Ectodermal cell (in vitro differentiated cells): ENCODE measurements at regions not wholly inside any gene's neighbourhood (a gene's known extent, or its start where the extent isn't known, plus 50 kb on each side); places are given as distances from the start of the nearest gene placed in this dataset.
"Not testable (repeated sequence)": the region's sequence is repeated elsewhere in the genome, so short reads cannot be mapped to it uniquely, and the experiment has no call there.

ENCODE experiments used
- H3K27ac ChIP-seq: 2 replicates; pipeline ENCODE4 v1.7.0; 2013; ENCODE audit warnings: mild to moderate bottlenecking, low read depth, low read length; ENCODE audit not compliant: insufficient read depth, poor library complexity, severe bottlenecking
- H3K27me3 ChIP-seq: 2 replicates; pipeline ENCODE4 v1.7.0; 2013; ENCODE audit warnings: mild to moderate bottlenecking, low read length; ENCODE audit not compliant: insufficient read depth, control insufficient read depth, poor library complexity, severe bottlenecking
- H3K36me3 ChIP-seq: one replicate; pipeline ENCODE4 v1.7.0; 2013; ENCODE audit warnings: low read length; ENCODE audit not compliant: control insufficient read depth, insufficient read depth
- H3K4me1 ChIP-seq: one replicate; pipeline ENCODE4 v1.7.0; 2013; ENCODE audit warnings: low read length; ENCODE audit not compliant: control insufficient read depth, insufficient read depth
- H3K4me3 ChIP-seq: 2 replicates; pipeline ENCODE4 v1.7.0; 2013; ENCODE audit warnings: low read depth, low read length, control low read depth; ENCODE audit not compliant: insufficient read depth
- H3K9me3 ChIP-seq: 2 replicates; pipeline ENCODE4 v1.7.0; 2013; ENCODE audit warnings: mild to moderate bottlenecking, low read length, moderate library complexity; ENCODE audit not compliant: control insufficient read depth
- WGBS, 2 experiments: methylation state at CpG; one replicate each; pipeline ENCODE4 v1.1.7; 2013; ENCODE audit warnings: missing lambda C conversion rate in 2 of 2; 5-methylcytosine and 5-hydroxymethylcytosine counted together

- H3K27me3 ChIP-seq = no peaks in the 10 kb centered on the region
- H3K4me1 ChIP-seq = no peaks in the 10 kb centered on the region
- no peak overlapping the region for H3K27ac ChIP-seq
- H3K36me3 ChIP-seq = no peaks in the 10 kb centered on the region
- no peak overlapping the region for H3K4me3 ChIP-seq
- H3K9me3 ChIP-seq = no peaks in the 10 kb centered on the region
Measured at GRCh38 chr7:10463701-10464100, 510.0 kb upstream of the PHF14 start.

GRCh38 chr7:10465536-10465935, 508.1 kb upstream of the PHF14 start:
- not testable (repeated sequence) for H3K27ac ChIP-seq, H3K9me3 ChIP-seq, H3K27me3 ChIP-seq, H3K36me3 ChIP-seq, H3K4me3 ChIP-seq, H3K4me1 ChIP-seq
- 89% methylated on average over 11 of the region's 30 CpGs; no CpG with 5 or more reads in 1 of the 2 experiments for WGBS, 2 experiments

- no peaks in the 10 kb centered on the region for H3K36me3 ChIP-seq
- no peaks in the 10 kb centered on the region for H3K27me3 ChIP-seq
- no peaks in the 10 kb centered on the region for H3K4me1 ChIP-seq
- H3K27ac ChIP-seq = no peak overlapping the region
- H3K4me3 ChIP-seq = no peak overlapping the region
- H3K9me3 ChIP-seq = no peaks in the 10 kb centered on the region
- 79 to 85% methylated on average over 5 to 6 of the region's 6 CpGs for WGBS, 2 experiments
Measured at GRCh38 chr7:10468908-10469307, 504.8 kb upstream of the PHF14 start.

DNA sequence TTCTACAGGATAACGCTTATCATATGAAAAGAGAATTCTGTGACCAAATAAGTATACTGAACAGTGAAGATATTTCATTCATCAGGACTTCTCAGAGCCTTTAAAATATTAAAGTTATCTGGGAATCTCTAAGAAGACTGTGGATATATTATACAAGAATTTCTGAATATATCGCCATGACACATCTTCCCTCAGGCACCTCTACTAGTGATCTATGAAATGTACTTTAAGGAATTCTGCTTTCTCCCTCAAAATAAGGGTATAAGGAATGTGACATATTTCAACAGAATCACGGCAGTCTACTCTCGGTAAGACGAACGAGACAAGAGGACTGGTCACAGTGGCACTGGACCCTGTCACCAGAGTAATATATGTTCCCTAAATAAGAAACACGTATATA, 504.2 kb upstream of the PHF14 start:
- Histone ChIP-seq H3K27me3 (no peaks in the 10 kb centered on the region), H3K4me3 (no peak overlapping the region), H3K9me3 (no peaks in the 10 kb centered on the region), H3K27ac (no peak overlapping the region), H3K36me3 (no peaks in the 10 kb centered on the region), H3K4me1 (no peaks in the 10 kb centered on the region)
- WGBS, 2 experiments = 93 to 99% methylated on average over 3 to 4 of the region's 7 CpGs

GRCh38 chr7:10471280-10472058, 502.2 kb upstream of the PHF14 start:
- no peaks in the 10 kb centered on the region for H3K27me3 ChIP-seq
- no peak overlapping the region for H3K27ac ChIP-seq
- no peaks in the 10 kb centered on the region for H3K9me3 ChIP-seq
- WGBS, 2 experiments = 100% methylated on average over 2 of the region's 2 CpGs
- no peaks in the 10 kb centered on the region for H3K4me1 ChIP-seq
- H3K36me3 ChIP-seq = no peaks in the 10 kb centered on the region
- no peak overlapping the region for H3K4me3 ChIP-seq

DNA sequence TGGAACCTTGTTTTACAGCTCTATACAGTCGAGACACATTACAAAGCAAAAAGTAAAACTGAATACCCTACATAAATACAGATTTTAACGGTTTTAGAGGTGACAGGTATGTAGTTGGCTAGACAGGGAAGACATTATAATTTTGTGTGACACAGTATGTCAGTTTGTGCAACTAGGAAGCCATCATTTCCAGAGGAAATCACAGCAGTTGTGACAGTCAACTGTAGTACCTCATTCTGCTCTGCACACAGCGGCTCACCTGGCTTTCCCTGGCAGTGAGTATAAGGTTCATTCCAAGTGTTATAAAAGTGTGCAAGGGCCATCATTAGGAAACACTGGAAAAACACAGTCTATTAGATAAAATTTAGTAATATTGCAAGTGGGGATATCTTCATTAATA, 501.6 kb upstream of the PHF14 start:
- Histone ChIP-seq H3K36me3 (no peaks in the 10 kb centered on the region), H3K4me3 (no peak overlapping the region), H3K27me3 (no peaks in the 10 kb centered on the region), H3K4me1 (no peaks in the 10 kb centered on the region), H3K9me3 (no peaks in the 10 kb centered on the region), H3K27ac (no peak overlapping the region)
- WGBS, 2 experiments = 96 to 100% methylated on average over 3 of the region's 3 CpGs

DNA sequence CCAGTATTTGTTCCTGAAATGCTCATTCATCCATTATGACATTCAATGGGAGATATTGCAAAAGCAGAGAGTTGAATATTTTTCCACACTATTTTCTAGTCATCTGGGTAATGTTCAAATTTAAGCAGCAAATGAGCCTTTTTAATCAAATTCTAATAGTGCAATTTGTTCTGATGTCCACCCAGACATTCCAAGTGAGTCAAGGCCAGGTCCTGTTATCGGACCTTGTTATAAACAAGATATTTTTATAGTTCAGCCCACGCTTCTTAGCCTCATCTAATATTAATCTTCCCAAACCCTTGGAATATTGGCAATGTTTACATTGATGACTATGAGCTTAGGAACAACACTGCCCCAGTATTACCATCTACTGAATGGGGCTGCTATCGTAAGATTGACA, 500.1 kb upstream of the PHF14 start:
- Histone ChIP-seq H3K4me3 (no peak overlapping the region), H3K36me3 (no peaks in the 10 kb centered on the region), H3K27ac (no peak overlapping the region), H3K4me1 (no peaks in the 10 kb centered on the region), H3K9me3 (no peaks in the 10 kb centered on the region), H3K27me3 (no peaks in the 10 kb centered on the region)
- WGBS, 2 experiments = 90 to 95% methylated on average over 2 to 3 of the region's 3 CpGs

DNA sequence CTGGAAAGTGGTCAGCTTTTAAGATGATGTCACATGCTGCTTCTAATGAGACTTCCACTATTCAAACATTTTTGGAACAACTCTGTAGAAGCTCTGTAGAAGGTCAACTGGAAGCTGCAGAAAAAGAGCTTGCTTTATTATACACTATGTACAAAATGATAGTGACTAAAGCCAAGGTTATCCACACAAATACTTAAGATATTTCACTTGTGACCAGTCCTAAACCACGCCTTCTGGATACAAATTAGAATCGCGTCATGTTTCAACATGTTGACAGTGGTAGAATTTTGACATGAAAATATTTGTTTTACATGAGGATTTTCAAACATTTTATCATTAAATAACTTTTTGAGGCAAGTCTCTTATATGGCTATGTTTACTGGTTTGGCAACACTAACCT, 499.6 kb upstream of the PHF14 start:
- no peaks in the 10 kb centered on the region for H3K9me3 ChIP-seq
- no peaks in the 10 kb centered on the region for H3K36me3 ChIP-seq
- no peaks in the 10 kb centered on the region for H3K27me3 ChIP-seq
- no peak overlapping the region for H3K4me3 ChIP-seq
- WGBS, 2 experiments = 96 to 100% methylated on average over 3 of the region's 3 CpGs
- H3K27ac ChIP-seq = no peak overlapping the region
- no peaks in the 10 kb centered on the region for H3K4me1 ChIP-seq

DNA sequence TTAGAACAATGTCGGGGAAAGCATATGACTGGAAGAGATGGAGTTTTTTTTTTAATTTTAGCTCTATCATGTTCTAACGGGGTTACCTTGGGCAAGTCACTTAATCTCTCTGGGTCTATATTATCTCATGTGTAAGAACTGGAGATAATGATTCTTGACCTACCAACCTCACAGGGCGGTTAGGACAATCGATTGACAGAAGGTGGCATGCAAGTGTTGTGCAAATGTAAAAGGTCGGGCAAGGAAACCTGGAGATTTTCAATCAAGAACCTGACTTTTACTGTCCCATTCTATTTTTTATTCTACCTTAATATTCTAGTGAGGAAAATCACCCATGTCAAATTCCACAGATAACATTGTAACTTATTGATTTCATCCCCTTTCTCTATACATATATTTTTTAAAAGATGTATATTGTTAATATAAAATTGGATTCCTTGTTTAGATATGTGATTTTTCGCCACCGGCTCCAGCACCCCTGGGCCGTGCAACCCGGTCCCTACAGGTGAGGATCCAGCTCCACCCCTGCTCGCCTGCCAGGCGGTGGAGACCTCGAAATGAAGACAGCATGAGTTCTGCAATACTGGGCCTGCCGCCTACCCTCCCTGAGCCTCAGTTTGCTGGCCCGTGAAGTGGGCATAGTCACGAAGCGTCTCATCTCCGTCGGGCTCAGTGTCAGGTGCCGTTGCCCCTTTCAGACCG, 497.6 kb upstream of the PHF14 start:
- Histone ChIP-seq H3K27me3 (no peaks in the 10 kb centered on the region), H3K9me3 (no peaks in the 10 kb centered on the region), H3K4me1 (no peaks in the 10 kb centered on the region), H3K4me3 (no peak overlapping the region), H3K27ac (no peak overlapping the region), H3K36me3 (no peaks in the 10 kb centered on the region)
- 91 to 92% methylated on average over 18 to 20 of the region's 20 CpGs for WGBS, 2 experiments

DNA sequence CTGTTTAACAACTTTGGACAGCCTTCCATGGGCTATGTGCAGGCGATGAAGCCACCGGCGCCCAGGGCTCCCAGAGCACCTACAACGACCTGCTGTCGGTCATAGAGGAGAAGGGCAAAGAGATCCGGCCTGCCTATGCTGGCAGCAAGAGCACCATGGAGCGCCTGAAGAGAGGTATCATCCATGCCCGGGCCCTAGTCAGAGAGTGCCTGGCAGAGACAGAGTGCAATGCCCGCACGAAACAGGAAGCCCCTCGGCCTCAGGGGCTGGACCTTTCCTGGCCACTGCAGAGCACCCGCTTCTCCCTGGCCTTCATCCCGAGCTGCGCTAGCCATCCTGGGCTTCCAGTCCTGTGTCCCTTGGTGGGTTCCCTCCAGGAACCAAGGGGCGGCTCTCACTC, 497.0 kb upstream of the PHF14 start:
- H3K4me3 ChIP-seq = no peak overlapping the region
- H3K27me3 ChIP-seq = no peaks in the 10 kb centered on the region
- WGBS, 2 experiments = 94% methylated on average over 15 of the region's 15 CpGs
- H3K27ac ChIP-seq = no peak overlapping the region
- no peaks in the 10 kb centered on the region for H3K36me3 ChIP-seq
- H3K9me3 ChIP-seq = no peaks in the 10 kb centered on the region
- no peaks in the 10 kb centered on the region for H3K4me1 ChIP-seq
